ENCODE measurements at regions not wholly inside any gene's neighbourhood (a gene's known extent, or its start where the extent isn't known, plus 50 kb on each side); places are given as distances from the start of the nearest gene placed in this dataset.

- Histone ChIP-seq H3K4me1 (no peaks in the 10 kb centered on the region), H3K27me3 (no peaks in the 10 kb centered on the region), H3K4me3 (replicated peaks in 1 of 3) (no peak overlapping the region), H3K9me3 (no peaks in the 10 kb centered on the region), H3K27ac (no peak overlapping the region), H3K36me3 (no peaks in the 10 kb centered on the region)
- 75 to 77% methylated on average over 3 of the region's 3 CpGs for WGBS, 2 donors
- DNase-seq: no peak
- no peak for TF ChIP-seq CTCF (IDR thresholded peaks at IDR 0.05)
- TF ChIP-seq POLR2A (IDR thresholded peaks at IDR 0.05): no peak
- intact Hi-C loops (cut with DNase I): no loop called here
Measured at GRCh38 chr2:129812654-129813053, 166.8 kb upstream of the RAB6C start.

GRCh38 chr2:129813404-129813803, 166.1 kb upstream of the RAB6C start:
- H3K36me3 ChIP-seq: no peaks in the 10 kb centered on the region
- H3K27me3 ChIP-seq: no peaks in the 10 kb centered on the region
- WGBS, 2 donors: 77 to 83% methylated on average over 4 of the region's 4 CpGs
- H3K4me3 ChIP-seq (replicated peaks in 1 of 3): no peak overlapping the region
- DNase-seq: no peak
- no peaks in the 10 kb centered on the region for H3K9me3 ChIP-seq
- intact Hi-C loops (cut with DNase I): no loop called here
- TF ChIP-seq POLR2A (IDR thresholded peaks at IDR 0.05) (no peak), CTCF (IDR thresholded peaks at IDR 0.05) (no peak)
- H3K27ac ChIP-seq: no peak overlapping the region
- no peaks in the 10 kb centered on the region for H3K4me1 ChIP-seq

GRCh38 chr2:129816813-129817574, 162.5 kb upstream of the RAB6C start:
- no peak overlapping the region for H3K4me3 ChIP-seq (replicated peaks in 1 of 3)
- intact Hi-C loops (cut with DNase I): no loop called here
- H3K36me3 ChIP-seq: no peaks in the 10 kb centered on the region
- no peak overlapping the region for H3K27ac ChIP-seq
- H3K4me1 ChIP-seq: no peaks in the 10 kb centered on the region
- TF ChIP-seq CTCF (IDR thresholded peaks at IDR 0.05) (no peak), POLR2A (IDR thresholded peaks at IDR 0.05) (no peak)
- 86 to 92% methylated on average over 9 to 15 of the region's 16 CpGs for WGBS, 2 donors
- DNase-seq: no peak
- H3K27me3 ChIP-seq: no peaks in the 10 kb centered on the region
- no peaks in the 10 kb centered on the region for H3K9me3 ChIP-seq

DNA sequence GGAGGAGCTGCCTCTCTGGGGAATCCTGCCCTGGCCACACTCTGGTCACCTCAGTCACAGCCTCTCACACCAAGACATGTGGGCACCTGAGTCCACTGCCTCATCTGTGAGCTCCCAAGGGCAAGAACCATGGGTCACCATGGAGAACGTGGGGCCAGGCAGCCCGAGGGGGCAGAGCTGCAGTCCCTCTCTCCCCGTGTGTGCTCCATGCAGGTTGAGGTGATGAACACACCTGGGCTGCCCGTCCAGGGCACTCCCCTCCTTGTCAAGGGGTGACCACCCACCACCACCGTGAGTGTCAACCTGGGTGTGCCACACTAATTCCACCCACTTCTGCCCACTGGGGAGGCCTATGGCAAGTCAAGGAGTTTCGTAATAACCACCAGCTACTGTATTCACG, 159.6 kb upstream of the RAB6C start:
- intact Hi-C loops (cut with DNase I): no loop called here
- H3K9me3 ChIP-seq: no peaks in the 10 kb centered on the region
- 83 to 89% methylated on average over 5 to 7 of the region's 7 CpGs for WGBS, 2 donors

More for the DNA sequence above, 159.6 kb upstream of the RAB6C start:
- Histone ChIP-seq H3K27me3 (no peaks in the 10 kb centered on the region), H3K4me3 (replicated peaks in 1 of 3) (no peak overlapping the region), H3K4me1 (no peaks in the 10 kb centered on the region), H3K27ac (no peak overlapping the region), H3K36me3 (no peaks in the 10 kb centered on the region)
- TF ChIP-seq CTCF (IDR thresholded peaks at IDR 0.05) (no peak), POLR2A (IDR thresholded peaks at IDR 0.05) (no peak)
- no peak for DNase-seq

All from thyroid gland (tissue), 4 donors.